ENCODE measurements at regions not wholly inside any gene's neighbourhood (a gene's known extent, or its start where the extent isn't known, plus 50 kb on each side); places are given as distances from the start of the nearest gene placed in this dataset.
A peak's percentile ranks its signal among the peaks of the same experiment; 100 is the strongest.

DNA sequence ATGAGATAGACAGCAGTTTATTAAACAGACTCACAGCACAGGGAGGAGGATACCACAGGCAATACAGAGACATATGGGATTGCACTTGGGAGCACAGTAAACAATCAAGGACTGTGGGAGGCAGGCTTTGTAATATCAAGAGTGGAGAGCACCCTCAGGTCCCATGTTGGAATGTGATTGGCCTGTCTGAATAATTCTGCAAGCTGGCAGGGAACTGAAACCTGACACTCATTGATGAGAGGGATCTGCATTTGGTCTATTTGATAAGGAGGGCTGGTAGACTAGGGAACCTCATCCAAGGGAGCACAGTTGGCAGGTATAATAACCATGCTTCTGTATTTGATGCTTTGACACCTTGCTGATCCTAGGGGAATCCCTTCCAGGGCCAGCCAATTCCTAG is 69.9 kb upstream of the PRMT6 start:
- TF ChIP-seq, protein P1, sequence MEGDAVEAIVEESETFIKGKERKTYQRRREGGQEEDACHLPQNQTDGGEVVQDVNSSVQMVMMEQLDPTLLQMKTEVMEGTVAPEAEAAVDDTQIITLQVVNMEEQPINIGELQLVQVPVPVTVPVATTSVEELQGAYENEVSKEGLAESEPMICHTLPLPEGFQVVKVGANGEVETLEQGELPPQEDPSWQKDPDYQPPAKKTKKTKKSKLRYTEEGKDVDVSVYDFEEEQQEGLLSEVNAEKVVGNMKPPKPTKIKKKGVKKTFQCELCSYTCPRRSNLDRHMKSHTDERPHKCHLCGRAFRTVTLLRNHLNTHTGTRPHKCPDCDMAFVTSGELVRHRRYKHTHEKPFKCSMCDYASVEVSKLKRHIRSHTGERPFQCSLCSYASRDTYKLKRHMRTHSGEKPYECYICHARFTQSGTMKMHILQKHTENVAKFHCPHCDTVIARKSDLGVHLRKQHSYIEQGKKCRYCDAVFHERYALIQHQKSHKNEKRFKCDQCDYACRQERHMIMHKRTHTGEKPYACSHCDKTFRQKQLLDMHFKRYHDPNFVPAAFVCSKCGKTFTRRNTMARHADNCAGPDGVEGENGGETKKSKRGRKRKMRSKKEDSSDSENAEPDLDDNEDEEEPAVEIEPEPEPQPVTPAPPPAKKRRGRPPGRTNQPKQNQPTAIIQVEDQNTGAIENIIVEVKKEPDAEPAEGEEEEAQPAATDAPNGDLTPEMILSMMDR (IDR thresholded peaks at IDR 0.05) = no peak
- no peaks in the 10 kb centered on the region for H3K4me1 ChIP-seq
- no peaks in the 10 kb centered on the region for H3K9me3 ChIP-seq
- FAIRE-seq = no peak
- no peaks in the 10 kb centered on the region for H3K36me3 ChIP-seq
- intact Hi-C loops (cut with DNase I) = no loop called here
- no peak for ATAC-seq
- no peak overlapping the region for H3K27ac ChIP-seq
- no peak for DNase-seq
- H3K27me3 ChIP-seq = no peaks in the 10 kb centered on the region
- H3K4me3 ChIP-seq = no peak overlapping the region

DNA sequence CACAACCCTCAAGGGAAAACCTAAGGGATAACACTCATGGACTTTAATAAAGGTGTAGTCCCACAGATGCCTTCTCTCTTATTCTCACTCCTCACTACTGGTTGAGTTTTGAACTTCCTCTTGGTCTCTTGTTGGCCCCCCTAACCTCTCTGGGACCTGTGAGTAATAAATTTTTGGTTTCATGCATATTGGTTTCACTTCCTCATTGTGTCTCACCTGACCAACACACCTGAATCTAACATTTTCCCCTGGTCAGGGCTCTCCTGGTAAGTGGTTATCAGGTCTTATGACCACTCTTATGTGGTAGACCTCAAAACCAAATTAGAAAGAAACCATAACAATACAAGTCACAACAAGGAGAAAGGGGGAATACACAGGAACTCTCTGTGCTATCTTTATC is 60.5 kb upstream of the PRMT6 start:
- Histone ChIP-seq H3K4me3 (no peak overlapping the region), H3K27ac (no peak overlapping the region), H3K27me3 (no peaks in the 10 kb centered on the region), H3K36me3 (no peaks in the 10 kb centered on the region), H3K4me1 (no peaks in the 10 kb centered on the region), H3K9me3 (no peaks in the 10 kb centered on the region)
- no peak for ATAC-seq
- DNase-seq = no peak
- no peak for FAIRE-seq
- TF ChIP-seq, protein P1 (IDR thresholded peaks at IDR 0.05) = no peak
- intact Hi-C loops (cut with DNase I) = no loop called here

DNA sequence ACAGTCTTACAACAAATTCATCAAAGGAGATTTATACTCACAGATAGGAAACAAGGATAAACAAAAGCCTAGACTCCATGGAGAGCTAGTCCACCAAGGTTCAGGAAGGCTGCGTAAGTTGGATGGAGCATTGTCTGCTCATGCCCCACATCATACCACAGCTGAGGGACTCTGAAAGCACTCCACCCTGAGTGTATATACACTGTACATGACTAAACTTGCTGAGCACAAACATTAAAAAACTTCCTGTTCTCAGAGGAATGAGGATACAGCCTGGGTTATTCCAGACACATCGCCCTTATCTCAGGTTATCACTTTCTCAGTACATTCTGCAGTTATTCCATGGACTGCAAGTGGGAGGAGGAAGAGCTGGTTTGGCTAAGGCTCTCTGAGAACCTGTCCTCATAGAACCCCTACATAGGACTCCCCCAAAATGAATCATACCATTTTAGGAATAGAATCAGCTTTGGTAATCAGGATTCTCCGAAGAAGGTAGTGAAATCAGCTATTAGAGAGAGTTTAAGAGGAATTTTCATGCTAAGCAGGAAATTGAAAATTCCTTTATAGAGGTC is 58.0 kb upstream of the PRMT6 start:
- Histone ChIP-seq H3K9me3 (no peaks in the 10 kb centered on the region), H3K4me3 (no peak overlapping the region), H3K27me3 (no peaks in the 10 kb centered on the region), H3K27ac (no peak overlapping the region), H3K4me1 (no peaks in the 10 kb centered on the region), H3K36me3 (no peaks in the 10 kb centered on the region)
- DNase-seq (no peak), FAIRE-seq (no peak), ATAC-seq (peak in 2 of 4 donors; percentile 26 to 38)
- whole genome bisulfite sequencing, 2 donors = 49 to 57% methylated on average over 3 of the region's 3 CpGs
- TF ChIP-seq, protein P1 (IDR thresholded peaks at IDR 0.05) = no peak
- intact Hi-C loops (cut with DNase I) = no loop called here

DNA sequence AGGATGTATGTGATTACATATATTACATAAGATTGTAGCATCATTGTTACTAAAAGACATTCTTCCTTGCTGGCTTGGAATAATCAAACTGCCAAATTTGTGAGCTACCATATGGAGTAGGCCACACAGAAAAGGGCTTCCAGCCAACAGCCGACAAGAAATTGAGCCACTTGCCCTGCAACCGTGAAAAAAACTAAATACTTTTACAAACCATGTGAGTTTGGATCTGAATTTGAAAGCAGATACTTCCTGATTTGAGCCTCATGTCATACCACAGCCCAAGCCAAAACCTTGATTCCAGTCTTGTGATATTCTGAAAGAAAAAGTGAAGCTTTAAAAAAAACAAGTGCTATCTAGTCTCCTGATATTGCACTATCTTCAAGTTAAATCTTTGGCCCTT is 55.6 kb upstream of the PRMT6 start:
- no peak for FAIRE-seq
- Histone ChIP-seq H3K36me3 (no peaks in the 10 kb centered on the region), H3K9me3 (no peaks in the 10 kb centered on the region), H3K27ac (no peak overlapping the region), H3K27me3 (no peaks in the 10 kb centered on the region), H3K4me1 (no peaks in the 10 kb centered on the region), H3K4me3 (no peak overlapping the region)
- no peak for DNase-seq
- TF ChIP-seq, protein P1 (IDR thresholded peaks at IDR 0.05) = no peak
- no peak for ATAC-seq
- WGBS, 2 donors = 40 to 80% methylated on average over 2 of the region's 2 CpGs
- intact Hi-C loops (cut with DNase I) = no loop called here

DNA sequence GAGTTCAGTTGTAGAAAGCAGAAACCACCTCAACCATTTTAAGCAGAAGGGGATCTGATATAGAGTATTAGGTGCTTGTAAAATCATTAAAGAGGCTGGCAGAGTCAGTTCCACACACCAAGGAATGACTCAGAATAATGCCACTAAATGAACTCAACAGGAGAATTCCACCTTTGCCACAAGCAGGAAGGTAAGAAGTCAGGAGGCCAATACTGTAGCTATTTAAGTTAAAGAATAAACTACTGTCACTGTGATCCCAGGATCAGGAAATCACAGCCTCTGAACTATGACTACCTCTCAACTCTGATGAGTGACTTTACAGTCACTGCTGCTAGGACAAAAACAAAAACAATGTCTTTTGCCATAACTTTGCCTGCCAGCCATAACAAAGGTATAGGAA is 52.5 kb upstream of the PRMT6 start:
- Histone ChIP-seq H3K27ac (no peak overlapping the region), H3K4me3 (no peak overlapping the region), H3K9me3 (no peaks in the 10 kb centered on the region), H3K27me3 (no peaks in the 10 kb centered on the region), H3K36me3 (no peaks in the 10 kb centered on the region), H3K4me1 (no peaks in the 10 kb centered on the region)
- ATAC-seq (no peak), DNase-seq (no peak), FAIRE-seq (no peak)
- TF ChIP-seq, protein P1 (IDR thresholded peaks at IDR 0.05) = no peak
- intact Hi-C loops (cut with DNase I) = no loop called here

Data from pancreas (tissue), 10 donors.